WTC11 (cell line): ENCODE measurements at regions not wholly inside any gene's neighbourhood (a gene's known extent, or its start where the extent isn't known, plus 50 kb on each side); places are given as distances from the start of the nearest gene placed in this dataset.
A peak's percentile ranks its signal among the peaks of the same experiment; 100 is the strongest.

Source experiments
- ATAC-seq: fragments of 200-7000 bp; cut with Tn5 transposase; 2 replicates; pipeline ENCODE4 v1.10.0; 2021; ENCODE audit warnings: mild to moderate bottlenecking, moderate library complexity
- CTCF ChIA-PET: fragments of 300-600 bp; sonication (Branson Sonifier 250); formaldehyde crosslinking; loops from one replicate; lab custom pipeline; 2021; ENCODE audit warnings: antibody characterized with exemption; lab: Charles Lee
- POLR2A ChIA-PET: fragments of 350-600 bp; sonication (Branson Sonifier 250); formaldehyde crosslinking; loops from one replicate; lab custom pipeline; 2021; ENCODE audit warnings: antibody characterized with exemption; lab: Charles Lee
- DNase-seq: peaks from one replicate; pipeline ENCODE4 v3.0.0; 2021; ENCODE audit warnings: low spot score
- H3K27ac Mint-ChIP-seq: 2 replicates; pipeline ENCODE4 v1.8.0; 2021; ENCODE audit warnings: mixed read lengths
- H3K27me3 Mint-ChIP-seq: 2 replicates; pipeline ENCODE4 v1.8.0; 2021; ENCODE audit warnings: low read depth, mild to moderate bottlenecking, moderate library complexity, mixed read lengths
- H3K36me3 Mint-ChIP-seq: 2 replicates; pipeline ENCODE4 v1.8.0; 2021; ENCODE audit warnings: mixed read lengths
- H3K4me1 Mint-ChIP-seq: 2 replicates; pipeline ENCODE4 v1.8.0; 2022; ENCODE audit warnings: mixed read lengths
- H3K4me3 Mint-ChIP-seq: 2 replicates; pipeline ENCODE4 v1.8.0; 2021; ENCODE audit warnings: mild to moderate bottlenecking, moderate library complexity, mixed read lengths
- H3K9me3 Mint-ChIP-seq: 2 replicates; pipeline ENCODE4 v1.8.0; 2021; ENCODE audit warnings: mixed read lengths
- CBFB ChIP-seq: sonication (generic); formaldehyde crosslinking; IDR thresholded peaks from 2 replicates; pipeline ENCODE4 v1.8.1; 2022; ENCODE audit warnings: mild to moderate bottlenecking, low read depth, missing genetic modification reagents
- CDX4 ChIP-seq: fragments of 250-450 bp; sonication (Bioruptor Pico); IDR thresholded peaks from 2 replicates; pipeline ENCODE4 v1.9.0; 2021; ENCODE audit warnings: moderate library complexity, mild to moderate bottlenecking, inconsistent platforms, borderline replicate concordance
- CTCF ChIP-seq: fragments of 200-600 bp; IDR thresholded peaks from 2 replicates; pipeline ENCODE4 v1.8.0; 2022; ENCODE audit warnings: antibody characterized with exemption
- ETV6 ChIP-seq: sonication (generic); formaldehyde crosslinking; IDR thresholded peaks from 2 replicates; pipeline ENCODE4 v1.8.1; 2022; ENCODE audit warnings: mild to moderate bottlenecking, missing genetic modification reagents
- IRF1 ChIP-seq: sonication (generic); formaldehyde crosslinking; IDR thresholded peaks from 2 replicates; pipeline ENCODE4 v1.8.0; 2023; ENCODE audit warnings: missing genetic modification reagents
- KAT7 ChIP-seq: sonication (generic); formaldehyde crosslinking; IDR thresholded peaks from 2 replicates; pipeline ENCODE4 v1.8.1; 2023; ENCODE audit warnings: missing genetic modification reagents, mild to moderate bottlenecking, borderline replicate concordance
- MLX ChIP-seq: sonication (generic); formaldehyde crosslinking; IDR thresholded peaks from 2 replicates; pipeline ENCODE4 v1.8.1; 2023; ENCODE audit warnings: mild to moderate bottlenecking, missing genetic modification reagents, moderate library complexity
- NR3C1 ChIP-seq: sonication (generic); formaldehyde crosslinking; conservative IDR thresholded peaks from 2 replicates; pipeline ENCODE4 v1.8.1; 2023; ENCODE audit warnings: low read depth, mild to moderate bottlenecking, missing genetic modification reagents
- PRDM15 ChIP-seq: sonication (generic); formaldehyde crosslinking; IDR thresholded peaks from 2 replicates; pipeline ENCODE4 v1.8.0; 2022; ENCODE audit warnings: missing genetic modification reagents
- PREB ChIP-seq: sonication (generic); formaldehyde crosslinking; IDR thresholded peaks from 2 replicates; pipeline ENCODE4 v1.8.1; 2022; ENCODE audit warnings: mild to moderate bottlenecking, missing genetic modification reagents, moderate library complexity, borderline replicate concordance
- RORB ChIP-seq: fragments of 250-450 bp; sonication (Bioruptor Pico); IDR thresholded peaks from 2 replicates; pipeline ENCODE4 v1.9.0; 2021; ENCODE audit warnings: mild to moderate bottlenecking
- USF2 ChIP-seq: sonication (generic); formaldehyde crosslinking; IDR thresholded peaks from 2 replicates; pipeline ENCODE4 v1.8.1; 2023; ENCODE audit warnings: mild to moderate bottlenecking, missing genetic modification reagents, moderate library complexity
- ZNF232 ChIP-seq: sonication (generic); formaldehyde crosslinking; IDR thresholded peaks from 2 replicates; pipeline ENCODE4 v1.8.0; 2022; ENCODE audit warnings: mild to moderate bottlenecking, missing genetic modification reagents
- ZNF396 ChIP-seq: fragments of 250-450 bp; sonication (Bioruptor Pico); IDR thresholded peaks from 2 replicates; pipeline ENCODE4 v1.8.0; 2021; ENCODE audit warnings: mild to moderate bottlenecking, moderate library complexity, borderline replicate concordance
- ZNF423 ChIP-seq: fragments of 250-450 bp; sonication (Bioruptor Pico); IDR thresholded peaks from 2 replicates; pipeline ENCODE4 v2.1.2; 2022; ENCODE audit warnings: mild to moderate bottlenecking, moderate library complexity
- ZNF425 ChIP-seq: fragments of 250-450 bp; sonication (Bioruptor Pico); conservative IDR thresholded peaks from 2 replicates; pipeline ENCODE4 v1.9.0; 2021; ENCODE audit warnings: mild to moderate bottlenecking
- ZSCAN18 ChIP-seq: fragments of 250-450 bp; sonication (Bioruptor Pico); IDR thresholded peaks from 2 replicates; pipeline ENCODE4 v2.1.2; 2022; ENCODE audit warnings: mild to moderate bottlenecking, moderate library complexity

GRCh38 chr5:71782393-71782770, 63.3 kb downstream of the CARTPT start (continued):
- no peak for TF ChIP-seq ZNF425

- Mint-ChIP-seq H3K9me3 (no peaks in the 10 kb centered on the region), H3K27me3 (peaks cover 2% of the 10 kb centered on the region; the same call in 1 of the 2 replicates), H3K4me1 (peaks cover 24% of the 10 kb centered on the region), H3K4me3 (peak overlapping the region; percentile 31), H3K27ac (no peak overlapping the region), H3K36me3 (no peaks in the 10 kb centered on the region)
- TF ChIP-seq ETV6 (CRISPR knock-in tag), result no peak
- peak; percentile 61 for TF ChIP-seq CTCF
- POLR2A ChIA-PET, result no interaction called here
- ATAC-seq (peak; percentile 80), DNase-seq (peak; percentile 89)
- CTCF ChIA-PET, result interaction anchor here (0.6 to 2.7 kb wide), 33 partner anchors 14 to 525 kb away, joined by 3 to 12 read pairs (median 4); partner anchors contain the start of gene CARTPT
Observed at GRCh38 chr5:71782771-71783770, 64.0 kb downstream of the CARTPT start.

- Mint-ChIP-seq H3K9me3 (peaks cover 3% of the 10 kb centered on the region), H3K4me1 (peaks cover 24% of the 10 kb centered on the region), H3K27me3 (peaks cover 4% of the 10 kb centered on the region; the same call in 1 of the 2 replicates), H3K4me3 (no peak overlapping the region), H3K36me3 (0 out of 2 replicates have a peak, but pooled peaks cover under 1% of the 10 kb centered on the region), H3K27ac (no peak overlapping the region)
- no peak for DNase-seq
- ATAC-seq, result no peak
- POLR2A ChIA-PET, result no interaction called here
- CTCF ChIA-PET, result interaction anchor here (0.6 to 2.7 kb wide), 23 partner anchors 15 to 524 kb away, joined by 3 to 12 read pairs (median 4); partner anchors contain the start of gene CARTPT
- TF ChIP-seq USF2 (no peak), ZSCAN18 (CRISPR knock-in tag) (no peak), NR3C1 (CRISPR knock-in tag) (no peak), CDX4 (no peak), IRF1 (CRISPR knock-in tag) (no peak), PREB (no peak), CBFB (CRISPR knock-in tag) (no peak), ZNF423 (CRISPR knock-in tag) (no peak), MLX (CRISPR knock-in tag) (no peak), ZNF232 (CRISPR knock-in tag) (no peak), KAT7 (CRISPR knock-in tag) (no peak), RORB (CRISPR knock-in tag) (no peak), ZNF396 (CRISPR knock-in tag) (no peak), PRDM15 (no peak)
Observed at GRCh38 chr5:71783891-71784290, 64.8 kb downstream of the CARTPT start.
